ENCODE measurements at regions not wholly inside any gene's neighbourhood (a gene's known extent, or its start where the extent isn't known, plus 50 kb on each side); places are given as distances from the start of the nearest gene placed in this dataset.
"Not testable (repeated sequence)": the region's sequence is repeated elsewhere in the genome, so short reads cannot be mapped to it uniquely, and the experiment has no call there.

DNA sequence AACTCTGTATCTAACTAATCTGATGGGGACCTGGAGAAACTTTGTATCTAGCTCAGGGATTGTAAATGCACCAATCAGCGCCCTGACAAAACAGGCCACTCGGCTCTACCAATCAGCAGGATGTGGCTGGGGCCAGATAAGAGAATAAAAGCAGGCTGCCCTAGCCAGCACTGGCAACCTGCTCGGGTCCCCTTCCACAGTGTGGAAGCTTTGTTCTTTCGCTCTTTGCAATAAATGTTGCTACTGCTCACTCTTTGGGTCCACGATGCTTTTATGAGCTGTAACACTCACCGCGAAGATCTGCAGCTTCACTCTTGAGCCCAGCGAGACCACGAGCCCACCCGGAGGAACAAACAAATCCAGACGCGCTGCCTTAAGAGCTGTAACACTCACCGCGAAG is 93.6 kb upstream of the METAP2 start:
- TF ChIP-seq, protein P1, sequence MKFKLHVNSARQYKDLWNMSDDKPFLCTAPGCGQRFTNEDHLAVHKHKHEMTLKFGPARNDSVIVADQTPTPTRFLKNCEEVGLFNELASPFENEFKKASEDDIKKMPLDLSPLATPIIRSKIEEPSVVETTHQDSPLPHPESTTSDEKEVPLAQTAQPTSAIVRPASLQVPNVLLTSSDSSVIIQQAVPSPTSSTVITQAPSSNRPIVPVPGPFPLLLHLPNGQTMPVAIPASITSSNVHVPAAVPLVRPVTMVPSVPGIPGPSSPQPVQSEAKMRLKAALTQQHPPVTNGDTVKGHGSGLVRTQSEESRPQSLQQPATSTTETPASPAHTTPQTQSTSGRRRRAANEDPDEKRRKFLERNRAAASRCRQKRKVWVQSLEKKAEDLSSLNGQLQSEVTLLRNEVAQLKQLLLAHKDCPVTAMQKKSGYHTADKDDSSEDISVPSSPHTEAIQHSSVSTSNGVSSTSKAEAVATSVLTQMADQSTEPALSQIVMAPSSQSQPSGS (tag by site-specific recombination; IDR thresholded peaks at IDR 0.05; ENCODE audit: low read depth), result not testable (repeated sequence)
- not testable (repeated sequence) for TF ChIP-seq CTCF (tag by site-specific recombination; IDR thresholded peaks at IDR 0.05); TCF7L2 (IDR thresholded peaks at IDR 0.05; ENCODE audit: borderline replicate concordance, low read depth, low read length); PRDM10 (tag by site-specific recombination; IDR thresholded peaks at IDR 0.05); ZBTB26 (tag by site-specific recombination; optimal IDR thresholded peaks at IDR 0.05); SP2 (tag by site-specific recombination; IDR thresholded peaks at IDR 0.05); ZNF335 (tag by site-specific recombination; conservative IDR thresholded peaks at IDR 0.05)

Measured in HEK293 (cell line).